GM23248 (cell line): ENCODE measurements at regions not wholly inside any gene's neighbourhood (a gene's known extent, or its start where the extent isn't known, plus 50 kb on each side); places are given as distances from the start of the nearest gene placed in this dataset.

ENCODE experiments used
- EZH2 ChIP-seq: fragments of 200-600 bp; sonication (generic); IDR thresholded peaks from 2 replicates; pipeline ENCODE4 v1.6.1; 2018; ENCODE audit warnings: antibody characterized with exemption, mild to moderate bottlenecking; ENCODE audit not compliant: insufficient read depth, poor library complexity, severe bottlenecking
- EZH2phosphoT487 ChIP-seq: fragments of 200-600 bp; sonication (generic); IDR thresholded peaks from 2 replicates; pipeline ENCODE4 v1.6.1; 2018; ENCODE audit warnings: antibody characterized with exemption, moderate library complexity, mild to moderate bottlenecking, low read depth; ENCODE audit not compliant: insufficient read depth

- TF ChIP-seq EZH2, result no peak
- no peak for TF ChIP-seq EZH2phosphoT487
Measured at GRCh38 chr6:84392261-84392660, 164.8 kb upstream of the CEP162 start.
